IPS-15b (cell line): ENCODE measurements at regions not wholly inside any gene's neighbourhood (a gene's known extent, or its start where the extent isn't known, plus 50 kb on each side); places are given as distances from the start of the nearest gene placed in this dataset.

ENCODE experiments used
- H3K27me3 ChIP-seq: one replicate; pipeline ENCODE4 v1.6.1; 2013; ENCODE audit warnings: low read length; ENCODE audit not compliant: control insufficient read depth, insufficient read depth
- H3K36me3 ChIP-seq: one replicate; pipeline ENCODE4 v1.6.1; 2013; ENCODE audit warnings: low read length; ENCODE audit not compliant: control insufficient read depth, insufficient read depth
- H3K4me1 ChIP-seq: one replicate; pipeline ENCODE4 v1.6.1; 2013; ENCODE audit warnings: mild to moderate bottlenecking, low read length; ENCODE audit not compliant: control insufficient read depth, insufficient read depth
- H3K4me3 ChIP-seq: one replicate; pipeline ENCODE4 v1.5.1; 2013; ENCODE audit warnings: low read depth, low read length
- H3K9ac ChIP-seq: one replicate; pipeline ENCODE4 v1.6.1; 2013; ENCODE audit warnings: low read depth, mild to moderate bottlenecking, low read length
- H3K9me3 ChIP-seq: one replicate; pipeline ENCODE4 v1.6.1; 2013; ENCODE audit warnings: mild to moderate bottlenecking, low read length; ENCODE audit not compliant: control insufficient read depth, insufficient read depth

GRCh38 chr5:142542078-142542477 is 143.8 kb downstream of the FGF1 start:
- Histone ChIP-seq H3K4me1 (no peaks in the 10 kb centered on the region), H3K4me3 (no peak overlapping the region)

GRCh38 chr5:142540922-142541422 is 144.9 kb downstream of the FGF1 start:
- no peaks in the 10 kb centered on the region for H3K27me3 ChIP-seq
- no peak overlapping the region for H3K4me3 ChIP-seq
- no peaks in the 10 kb centered on the region for H3K9me3 ChIP-seq
- H3K9ac ChIP-seq, result no peak overlapping the region
- no peaks in the 10 kb centered on the region for H3K36me3 ChIP-seq
- H3K4me1 ChIP-seq, result no peaks in the 10 kb centered on the region

More at GRCh38 chr5:142542078-142542477, 143.8 kb downstream of the FGF1 start:
- no peaks in the 10 kb centered on the region for H3K9me3 ChIP-seq
- H3K36me3 ChIP-seq, result no peaks in the 10 kb centered on the region
- H3K27me3 ChIP-seq, result no peaks in the 10 kb centered on the region
- H3K9ac ChIP-seq, result no peak overlapping the region

- Histone ChIP-seq H3K4me1 (no peaks in the 10 kb centered on the region), H3K4me3 (no peak overlapping the region), H3K9ac (no peak overlapping the region), H3K36me3 (no peaks in the 10 kb centered on the region), H3K9me3 (no peaks in the 10 kb centered on the region), H3K27me3 (no peaks in the 10 kb centered on the region)
Observed at GRCh38 chr5:142539154-142539740, 146.6 kb downstream of the FGF1 start.

- Histone ChIP-seq H3K9me3 (no peaks in the 10 kb centered on the region), H3K4me3 (no peak overlapping the region), H3K9ac (no peak overlapping the region), H3K4me1 (no peaks in the 10 kb centered on the region), H3K27me3 (no peaks in the 10 kb centered on the region), H3K36me3 (no peaks in the 10 kb centered on the region)
Observed at GRCh38 chr5:142537938-142538337, 148.0 kb downstream of the FGF1 start.

GRCh38 chr5:142532781-142533176 is 153.1 kb downstream of the FGF1 start:
- Histone ChIP-seq H3K36me3 (no peaks in the 10 kb centered on the region), H3K9me3 (no peaks in the 10 kb centered on the region), H3K27me3 (no peaks in the 10 kb centered on the region), H3K4me3 (no peak overlapping the region), H3K4me1 (no peaks in the 10 kb centered on the region), H3K9ac (no peak overlapping the region)

GRCh38 chr5:142531977-142532780 is 153.7 kb downstream of the FGF1 start:
- no peaks in the 10 kb centered on the region for H3K4me1 ChIP-seq
- no peak overlapping the region for H3K4me3 ChIP-seq
- H3K27me3 ChIP-seq, result no peaks in the 10 kb centered on the region
- H3K36me3 ChIP-seq, result no peaks in the 10 kb centered on the region
- no peak overlapping the region for H3K9ac ChIP-seq
- H3K9me3 ChIP-seq, result no peaks in the 10 kb centered on the region

GRCh38 chr5:142530904-142531303 is 155.0 kb downstream of the FGF1 start:
- Histone ChIP-seq H3K4me3 (no peak overlapping the region), H3K9ac (no peak overlapping the region), H3K36me3 (no peaks in the 10 kb centered on the region), H3K4me1 (no peaks in the 10 kb centered on the region), H3K9me3 (no peaks in the 10 kb centered on the region), H3K27me3 (no peaks in the 10 kb centered on the region)

GRCh38 chr5:142529626-142530278 is 156.1 kb downstream of the FGF1 start:
- Histone ChIP-seq H3K36me3 (no peaks in the 10 kb centered on the region), H3K4me1 (no peaks in the 10 kb centered on the region), H3K9me3 (no peaks in the 10 kb centered on the region), H3K9ac (no peak overlapping the region), H3K27me3 (no peaks in the 10 kb centered on the region), H3K4me3 (no peak overlapping the region)

- no peak overlapping the region for H3K9ac ChIP-seq
Observed at GRCh38 chr5:142527664-142528295, 158.1 kb downstream of the FGF1 start.

GRCh38 chr5:142527234-142527633 is 158.7 kb downstream of the FGF1 start:
- no peaks in the 10 kb centered on the region for H3K27me3 ChIP-seq
- no peaks in the 10 kb centered on the region for H3K9me3 ChIP-seq
- H3K9ac ChIP-seq, result no peak overlapping the region
- H3K4me1 ChIP-seq, result no peaks in the 10 kb centered on the region
- no peak overlapping the region for H3K4me3 ChIP-seq
- H3K36me3 ChIP-seq, result no peaks in the 10 kb centered on the region

More at GRCh38 chr5:142527664-142528295, 158.1 kb downstream of the FGF1 start:
- Histone ChIP-seq H3K4me1 (no peaks in the 10 kb centered on the region), H3K36me3 (no peaks in the 10 kb centered on the region), H3K9me3 (no peaks in the 10 kb centered on the region), H3K4me3 (no peak overlapping the region), H3K27me3 (no peaks in the 10 kb centered on the region)

- H3K4me1 ChIP-seq, result peaks cover 5% of the 10 kb centered on the region
- H3K36me3 ChIP-seq, result no peaks in the 10 kb centered on the region
- no peak overlapping the region for H3K9ac ChIP-seq
Observed at GRCh38 chr5:142522983-142523382, 162.9 kb downstream of the FGF1 start.

More at GRCh38 chr5:142522983-142523382, 162.9 kb downstream of the FGF1 start:
- no peak overlapping the region for H3K4me3 ChIP-seq
- H3K27me3 ChIP-seq, result no peaks in the 10 kb centered on the region
- H3K9me3 ChIP-seq, result no peaks in the 10 kb centered on the region
